Mesenchymal stem cell (in vitro differentiated cells and primary cell): ENCODE measurements at regions not wholly inside any gene's neighbourhood (a gene's known extent, or its start where the extent isn't known, plus 50 kb on each side); places are given as distances from the start of the nearest gene placed in this dataset.

Source experiments
- DNase-seq: peaks from one replicate; pipeline ENCODE4 v3.0.0-alpha.2; 2013
- H2AFZ ChIP-seq: one replicate; pipeline ENCODE4 v1.6.1; 2013; ENCODE audit warnings: low read depth, mild to moderate bottlenecking, control low read depth, inconsistent platforms, low read length, moderate library complexity
- H2AK5ac ChIP-seq: 2 replicates; pipeline ENCODE4 v1.6.1; 2013; ENCODE audit warnings: low read length, moderate library complexity, mild to moderate bottlenecking, inconsistent platforms; ENCODE audit not compliant: severe bottlenecking
- H2BK120ac ChIP-seq: one replicate; pipeline ENCODE4 v1.6.1; 2013; ENCODE audit warnings: low read depth, mild to moderate bottlenecking, inconsistent platforms, low read length, moderate library complexity
- H2BK12ac ChIP-seq, 2 experiments: one replicate each; pipeline ENCODE4 v1.6.1; 2013; ENCODE audit warnings: inconsistent platforms in 2 of 2, low read length in 2 of 2, mild to moderate bottlenecking in 2 of 2, moderate library complexity in 2 of 2, control low read depth in 1 of 2
- H2BK15ac ChIP-seq: one replicate; pipeline ENCODE4 v1.6.1; 2013; ENCODE audit warnings: mild to moderate bottlenecking, low read depth, inconsistent platforms; ENCODE audit not compliant: poor library complexity, severe bottlenecking
- H2BK5ac ChIP-seq: 2 replicates; pipeline ENCODE4 v1.6.1; 2013; ENCODE audit warnings: low read depth, mild to moderate bottlenecking, low read length, control low read depth, inconsistent platforms; ENCODE audit not compliant: poor library complexity, severe bottlenecking
- H3K14ac ChIP-seq, 2 experiments: one replicate each; pipeline ENCODE4 v1.6.1; 2013; ENCODE audit warnings: inconsistent platforms in 2 of 2, low read length in 2 of 2, control low read depth in 1 of 2, mild to moderate bottlenecking in 1 of 2, moderate library complexity in 1 of 2
- H3K18ac ChIP-seq, 2 experiments: one replicate each; pipeline ENCODE4 v1.6.1; 2013; ENCODE audit warnings: inconsistent platforms in 2 of 2, low read length in 2 of 2, control low read depth in 1 of 2, low read depth in 1 of 2, mild to moderate bottlenecking in 1 of 2
- H3K23ac ChIP-seq, 2 experiments: one replicate each; pipeline ENCODE4 v1.6.1; 2013; ENCODE audit warnings: inconsistent platforms in 2 of 2, low read length in 2 of 2, mild to moderate bottlenecking in 2 of 2, moderate library complexity in 2 of 2, control low read depth in 1 of 2
- H3K27ac ChIP-seq: 2 replicates; pipeline ENCODE4 v1.5.1; 2013; ENCODE audit warnings: mild to moderate bottlenecking, moderate library complexity, low read length, control low read depth, inconsistent platforms; ENCODE audit not compliant: poor library complexity, severe bottlenecking
- H3K27me3 ChIP-seq, 2 experiments: 2 replicates each; pipeline versions ENCODE4 v1.6.1 to v1.7.0; 2013; ENCODE audit warnings: low read length in 2 of 2, mild to moderate bottlenecking in 2 of 2, moderate library complexity in 2 of 2, control low read depth in 1 of 2, inconsistent platforms in 1 of 2; ENCODE audit not compliant: control insufficient read depth in 1 of 2, insufficient read depth in 1 of 2
- H3K36me3 ChIP-seq, 2 experiments: 2 replicates each; pipeline versions ENCODE4 v1.6.1 to v1.7.0; 2013; ENCODE audit warnings: low read length in 2 of 2, control low read depth in 1 of 2, inconsistent platforms in 1 of 2, low read depth in 1 of 2, mild to moderate bottlenecking in 1 of 2; ENCODE audit not compliant: insufficient read depth in 2 of 2, control insufficient read depth in 1 of 2
- H3K4ac ChIP-seq, 2 experiments: one replicate each; pipeline ENCODE4 v1.6.1; 2013; ENCODE audit warnings: inconsistent platforms in 2 of 2, low read length in 2 of 2, mild to moderate bottlenecking in 2 of 2, moderate library complexity in 2 of 2, control low read depth in 1 of 2, low read depth in 1 of 2
- H3K4me1 ChIP-seq: 2 replicates; pipeline ENCODE4 v1.6.1; 2013; ENCODE audit warnings: low read depth, low read length, control low read depth; ENCODE audit not compliant: control insufficient read depth, insufficient read depth
- H3K4me2 ChIP-seq: 2 replicates; pipeline ENCODE4 v1.6.1; 2013; ENCODE audit warnings: low read length, mild to moderate bottlenecking, inconsistent platforms; ENCODE audit not compliant: poor library complexity, severe bottlenecking
- H3K4me3 ChIP-seq, 2 experiments: 2 replicates each; pipeline versions ENCODE4 v1.5.1 to v1.7.0; 2013; ENCODE audit warnings: low read length in 2 of 2, mild to moderate bottlenecking in 2 of 2, control low read depth in 1 of 2, low read depth in 1 of 2; ENCODE audit not compliant: insufficient read depth in 1 of 2
- H3K79me1 ChIP-seq: replicated peaks from 2 replicates; pipeline ENCODE4 v1.6.1; 2013; ENCODE audit warnings: mild to moderate bottlenecking, control low read depth, low read length, inconsistent platforms; ENCODE audit not compliant: poor library complexity, severe bottlenecking
- H3K9ac ChIP-seq: 2 replicates; pipeline ENCODE4 v1.7.0; 2013; ENCODE audit warnings: mild to moderate bottlenecking, low read length, moderate library complexity
- H3K9me3 ChIP-seq: 2 replicates; pipeline ENCODE4 v1.7.0; 2013; ENCODE audit warnings: mild to moderate bottlenecking, low read length; ENCODE audit not compliant: control insufficient read depth
- H4K8ac ChIP-seq: one replicate; pipeline ENCODE4 v1.6.1; 2013; ENCODE audit warnings: inconsistent platforms, mild to moderate bottlenecking, low read length, moderate library complexity
- H4K91ac ChIP-seq: one replicate; pipeline ENCODE4 v1.6.1; 2013; ENCODE audit warnings: mild to moderate bottlenecking, low read length, inconsistent platforms
- WGBS: methylation state at CpG from one replicate; pipeline ENCODE4 v1.1.7; 2013; ENCODE audit warnings: mixed read lengths; 5-methylcytosine and 5-hydroxymethylcytosine counted together

GRCh38 chr5:89086390-89087086 is 203.6 kb upstream of the MEF2C start:
- WGBS, result 96% methylated on average over 4 of the region's 5 CpGs
- H3K14ac ChIP-seq, result no peak overlapping the region
- H3K79me1 ChIP-seq, result no peaks in the 10 kb centered on the region
- H2BK15ac ChIP-seq, result no peak overlapping the region
- no peak overlapping the region for H3K4me3 ChIP-seq
- H4K91ac ChIP-seq, result no peak overlapping the region
- no peaks in the 10 kb centered on the region for H3K36me3 ChIP-seq
- H3K4ac ChIP-seq, result no peak overlapping the region
- no peak overlapping the region for H2BK120ac ChIP-seq
- H3K18ac ChIP-seq, result no peak overlapping the region
- H2AK5ac ChIP-seq, result no peak overlapping the region
- H2AFZ ChIP-seq, result no peak overlapping the region
- no peak overlapping the region for H2BK12ac ChIP-seq
- H2BK5ac ChIP-seq, result no peak overlapping the region
- no peak overlapping the region for H3K4me2 ChIP-seq
- H3K9me3 ChIP-seq, result no peaks in the 10 kb centered on the region
- no peaks in the 10 kb centered on the region for H3K27me3 ChIP-seq
- no peak overlapping the region for H4K8ac ChIP-seq
- no peak overlapping the region for H3K23ac ChIP-seq
- no peak for DNase-seq
- no peak overlapping the region for H3K9ac ChIP-seq
- no peaks in the 10 kb centered on the region for H3K4me1 ChIP-seq
- H3K27ac ChIP-seq, result no peak overlapping the region

DNA sequence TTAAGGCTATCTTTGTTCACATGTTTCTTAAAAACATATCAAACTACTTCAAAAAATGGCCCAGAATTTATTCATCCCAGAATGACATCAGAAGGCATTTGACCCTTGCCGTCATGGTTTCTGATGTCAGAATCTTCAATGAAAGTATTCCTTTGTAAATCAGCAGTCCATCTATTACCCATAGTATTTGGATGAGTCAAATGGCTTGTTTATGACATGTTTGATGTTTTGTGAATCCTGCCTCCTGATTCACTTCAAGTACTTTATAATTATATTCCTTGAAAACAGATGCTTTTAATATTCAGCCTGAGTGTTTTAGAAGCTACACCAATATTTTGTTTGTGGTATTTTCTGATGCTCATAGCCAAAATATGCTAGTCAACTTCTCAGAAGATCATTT is 200.8 kb upstream of the MEF2C start:
- no CpG with 5 or more reads among the region's 1 CpG for WGBS
- no peaks in the 10 kb centered on the region for H3K36me3 ChIP-seq
- DNase-seq, result peak; percentile 9
- H2BK120ac ChIP-seq, result no peak overlapping the region
- H3K14ac ChIP-seq, result no peak overlapping the region
- no peak overlapping the region for H4K8ac ChIP-seq
- H3K18ac ChIP-seq, result no peak overlapping the region
- no peak overlapping the region for H3K27ac ChIP-seq
- H3K79me1 ChIP-seq, result no peaks in the 10 kb centered on the region
- H2BK15ac ChIP-seq, result no peak overlapping the region
- no peak overlapping the region for H3K4me3 ChIP-seq
- no peak overlapping the region for H2BK12ac ChIP-seq
- H2AK5ac ChIP-seq, result no peak overlapping the region
- no peak overlapping the region for H3K4me2 ChIP-seq
- H3K27me3 ChIP-seq, result no peaks in the 10 kb centered on the region
- H3K9ac ChIP-seq, result no peak overlapping the region
- no peaks in the 10 kb centered on the region for H3K4me1 ChIP-seq
- H3K4ac ChIP-seq, result no peak overlapping the region
- H3K23ac ChIP-seq, result no peak overlapping the region
- no peak overlapping the region for H4K91ac ChIP-seq
- no peak overlapping the region for H2AFZ ChIP-seq
- no peak overlapping the region for H2BK5ac ChIP-seq
- H3K9me3 ChIP-seq, result no peaks in the 10 kb centered on the region

- Histone ChIP-seq H2BK12ac (no peak overlapping the region), H3K4me1 (no peaks in the 10 kb centered on the region), H3K36me3 (no peaks in the 10 kb centered on the region), H3K4ac (no peak overlapping the region), H3K79me1 (no peaks in the 10 kb centered on the region), H3K9ac (no peak overlapping the region), H3K4me2 (no peak overlapping the region), H3K27ac (no peak overlapping the region), H2AFZ (no peak overlapping the region), H3K27me3 (no peaks in the 10 kb centered on the region), H2BK120ac (no peak overlapping the region), H4K91ac (no peak overlapping the region), H3K14ac (no peak overlapping the region), H3K9me3 (no peaks in the 10 kb centered on the region), H3K4me3 (no peak overlapping the region), H3K18ac (no peak overlapping the region), H2AK5ac (no peak overlapping the region), H4K8ac (no peak overlapping the region), H3K23ac (no peak overlapping the region), H2BK15ac (no peak overlapping the region), H2BK5ac (no peak overlapping the region)
- no peak for DNase-seq
- WGBS, result 97% methylated on average over 2 of the region's 2 CpGs
Measured at GRCh38 chr5:89081360-89081759, 198.4 kb upstream of the MEF2C start.

GRCh38 chr5:89080467-89081116 is 197.6 kb upstream of the MEF2C start:
- no peak overlapping the region for H3K4ac ChIP-seq
- H3K4me2 ChIP-seq, result no peak overlapping the region
- H2BK12ac ChIP-seq, result no peak overlapping the region
- no peaks in the 10 kb centered on the region for H3K27me3 ChIP-seq
- no peaks in the 10 kb centered on the region for H3K79me1 ChIP-seq
- H2BK15ac ChIP-seq, result no peak overlapping the region
- no peak overlapping the region for H4K91ac ChIP-seq
- no peak overlapping the region for H2BK5ac ChIP-seq
- H3K36me3 ChIP-seq, result no peaks in the 10 kb centered on the region
- H3K4me3 ChIP-seq, result no peak overlapping the region
- 96% methylated on average over 3 of the region's 5 CpGs for WGBS
- H2AK5ac ChIP-seq, result no peak overlapping the region
- no peak overlapping the region for H2AFZ ChIP-seq
- H3K9ac ChIP-seq, result no peak overlapping the region
- H3K14ac ChIP-seq, result no peak overlapping the region
- H3K27ac ChIP-seq, result no peak overlapping the region
- H3K18ac ChIP-seq, result no peak overlapping the region
- no peak for DNase-seq
- H2BK120ac ChIP-seq, result no peak overlapping the region
- H3K4me1 ChIP-seq, result no peaks in the 10 kb centered on the region
- no peaks in the 10 kb centered on the region for H3K9me3 ChIP-seq
- no peak overlapping the region for H3K23ac ChIP-seq
- no peak overlapping the region for H4K8ac ChIP-seq
